Osteoblast (primary cell): ENCODE measurements at regions not wholly inside any gene's neighbourhood (a gene's known extent, or its start where the extent isn't known, plus 50 kb on each side); places are given as distances from the start of the nearest gene placed in this dataset.

Source experiments
- DNase-seq: peaks from one replicate; pipeline ENCODE4 v3.0.0; 2011; ENCODE audit warnings: low spot score, mixed read lengths; ENCODE audit not compliant: insufficient read length; ENCODE audit errors: missing footprints
- H2AFZ ChIP-seq: 2 replicates; pipeline ENCODE4 v1.6.0; 2011; ENCODE audit warnings: mild to moderate bottlenecking, low read length
- H3K27ac ChIP-seq: 2 replicates; pipeline ENCODE4 v1.5.1; 2011; ENCODE audit warnings: mild to moderate bottlenecking, low read depth, low read length, moderate library complexity
- H3K27me3 ChIP-seq: 2 replicates; pipeline ENCODE4 v1.6.0; 2012; ENCODE audit warnings: mild to moderate bottlenecking, control low read depth, inconsistent platforms, low read length, moderate library complexity; ENCODE audit not compliant: insufficient read depth
- H3K36me3 ChIP-seq: 2 replicates; pipeline ENCODE4 v1.5.1; 2011; ENCODE audit warnings: mild to moderate bottlenecking, low read length, control low read depth, moderate library complexity; ENCODE audit not compliant: insufficient read depth
- H3K4me1 ChIP-seq: 2 replicates; pipeline ENCODE4 v1.5.1; 2011; ENCODE audit warnings: mild to moderate bottlenecking, low read length, control low read depth, moderate library complexity; ENCODE audit not compliant: insufficient read depth
- H3K4me2 ChIP-seq: 2 replicates; pipeline ENCODE4 v1.6.0; 2011; ENCODE audit warnings: mild to moderate bottlenecking, low read length; ENCODE audit not compliant: insufficient read depth
- H3K4me3 ChIP-seq: fragments of 200-600 bp; sonication (generic); 3 replicates; pipeline ENCODE4 v1.5.1; 2012; ENCODE audit warnings: mild to moderate bottlenecking, low read length, inconsistent platforms; ENCODE audit not compliant: insufficient read depth
- H3K79me2 ChIP-seq: 2 replicates; pipeline ENCODE4 v1.6.0; 2012; ENCODE audit warnings: mild to moderate bottlenecking, low read length, control low read depth, inconsistent platforms; ENCODE audit not compliant: insufficient read depth
- H3K9me3 ChIP-seq: 2 replicates; pipeline ENCODE4 v1.5.1; 2011; ENCODE audit warnings: low read depth, low read length, control low read depth
- H4K20me1 ChIP-seq: 2 replicates; pipeline ENCODE4 v1.6.0; 2012; ENCODE audit warnings: mild to moderate bottlenecking, low read length, control low read depth; ENCODE audit not compliant: insufficient read depth
- CTCF ChIP-seq: IDR thresholded peaks from 2 replicates; pipeline ENCODE4 v1.5.1; 2011; ENCODE audit warnings: mild to moderate bottlenecking, low read depth, low read length, moderate library complexity; ENCODE audit errors: extremely low read depth

GRCh38 chr6:100289285-100289684, 175.4 kb downstream of the SIM1 start:
- H2AFZ ChIP-seq, result no peak overlapping the region
- H3K79me2 ChIP-seq, result no peaks in the 10 kb centered on the region
- H3K27ac ChIP-seq, result no peak overlapping the region
- H4K20me1 ChIP-seq, result no peaks in the 10 kb centered on the region
- TF ChIP-seq CTCF, result no peak
- no peak overlapping the region for H3K4me2 ChIP-seq
- H3K36me3 ChIP-seq, result no peaks in the 10 kb centered on the region
- H3K4me1 ChIP-seq, result peaks cover 6% of the 10 kb centered on the region
- DNase-seq, result no peak
- H3K4me3 ChIP-seq, result no peak overlapping the region
- H3K9me3 ChIP-seq, result no peaks in the 10 kb centered on the region
- H3K27me3 ChIP-seq, result no peaks in the 10 kb centered on the region

- peaks cover 4% of the 10 kb centered on the region for H3K4me1 ChIP-seq
- H3K4me2 ChIP-seq, result no peak overlapping the region
- H3K36me3 ChIP-seq, result no peaks in the 10 kb centered on the region
- H3K4me3 ChIP-seq, result no peak overlapping the region
- no peak for TF ChIP-seq CTCF
- H3K27me3 ChIP-seq, result no peaks in the 10 kb centered on the region
- no peak overlapping the region for H3K27ac ChIP-seq
- H3K79me2 ChIP-seq, result no peaks in the 10 kb centered on the region
- no peak for DNase-seq
- H3K9me3 ChIP-seq, result no peaks in the 10 kb centered on the region
- H4K20me1 ChIP-seq, result no peaks in the 10 kb centered on the region
- no peak overlapping the region for H2AFZ ChIP-seq
These were observed 176.4 kb downstream of the SIM1 start for GRCh38 chr6:100288311-100288710.

GRCh38 chr6:100283285-100283684, 181.4 kb downstream of the SIM1 start:
- Histone ChIP-seq H3K4me1 (peaks cover 6% of the 10 kb centered on the region), H3K79me2 (no peaks in the 10 kb centered on the region), H3K27ac (no peak overlapping the region), H3K27me3 (no peaks in the 10 kb centered on the region), H3K4me2 (no peak overlapping the region), H2AFZ (no peak overlapping the region), H3K36me3 (no peaks in the 10 kb centered on the region), H3K9me3 (no peaks in the 10 kb centered on the region), H3K4me3 (no peak overlapping the region), H4K20me1 (no peaks in the 10 kb centered on the region)
- no peak for TF ChIP-seq CTCF
- DNase-seq, result peak; percentile 39

- Histone ChIP-seq H2AFZ (peak overlapping the region; percentile 80), H3K27ac (no peak overlapping the region), H4K20me1 (no peaks in the 10 kb centered on the region), H3K4me2 (peak overlapping the region; percentile 71), H3K27me3 (no peaks in the 10 kb centered on the region), H3K36me3 (no peaks in the 10 kb centered on the region), H3K4me3 (peak overlapping the region; percentile 59), H3K4me1 (peaks cover 6% of the 10 kb centered on the region), H3K9me3 (no peaks in the 10 kb centered on the region), H3K79me2 (no peaks in the 10 kb centered on the region)
- TF ChIP-seq CTCF, result no peak
- no peak for DNase-seq
These were observed 183.2 kb downstream of the SIM1 start for GRCh38 chr6:100281471-100281901.
